Suprapubic skin (tissue), 4 donors: ENCODE measurements at regions not wholly inside any gene's neighbourhood (a gene's known extent, or its start where the extent isn't known, plus 50 kb on each side); places are given as distances from the start of the nearest gene placed in this dataset.

Experiments used
- EP300 ChIP-seq: sonication (generic); formaldehyde crosslinking; IDR thresholded peaks from one replicate; pipeline ENCODE4 v1.6.1; 2017; ENCODE audit warnings: antibody characterized with exemption
- POLR2A ChIP-seq, 2 donors: fragments of 450-650 bp; IDR thresholded peaks; one replicate each; pipeline ENCODE4 v1.6.1; 2017; ENCODE audit warnings: antibody characterized with exemption in 2 of 2, mild to moderate bottlenecking in 2 of 2, moderate library complexity in 2 of 2
- POLR2AphosphoS5 ChIP-seq, 3 donors: sonication (generic); formaldehyde crosslinking; IDR thresholded peaks; one replicate each; pipeline ENCODE4 v1.6.1; 2017; ENCODE audit warnings: antibody characterized with exemption in 3 of 3
- TF ChIP-seq, protein P1 (sequence below), 2 donors: fragments of 200-600 bp in 1 of 2; fragments of 450-650 bp in 1 of 2; sonication (generic) in 1 of 2; IDR thresholded peaks; one replicate each; pipeline ENCODE4 v1.5.1; 2016 to 2019; ENCODE audit warnings: antibody characterized with exemption in 2 of 2, mild to moderate bottlenecking in 1 of 2, moderate library complexity in 1 of 2

DNA sequence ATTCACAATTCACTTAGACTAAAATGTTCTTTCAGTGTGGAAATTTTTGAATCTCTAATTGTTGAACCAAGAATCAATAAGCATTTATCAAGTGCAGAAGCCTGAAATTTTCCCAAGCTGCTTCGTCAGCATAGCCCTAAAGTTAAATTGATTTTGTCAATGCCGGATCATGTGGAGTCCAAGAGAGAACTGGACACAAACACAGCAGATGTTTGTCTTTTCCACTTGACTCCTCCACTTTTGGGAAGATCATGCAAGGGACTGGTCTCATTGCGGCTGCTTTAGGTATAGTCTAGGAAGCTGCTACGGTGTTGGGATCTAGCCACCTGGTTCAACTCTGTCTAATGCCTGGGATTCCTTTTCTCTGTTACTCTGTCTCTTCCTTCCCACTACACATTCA, 95.7 kb downstream of the CYB561 start:
- TF ChIP-seq, protein P1, sequence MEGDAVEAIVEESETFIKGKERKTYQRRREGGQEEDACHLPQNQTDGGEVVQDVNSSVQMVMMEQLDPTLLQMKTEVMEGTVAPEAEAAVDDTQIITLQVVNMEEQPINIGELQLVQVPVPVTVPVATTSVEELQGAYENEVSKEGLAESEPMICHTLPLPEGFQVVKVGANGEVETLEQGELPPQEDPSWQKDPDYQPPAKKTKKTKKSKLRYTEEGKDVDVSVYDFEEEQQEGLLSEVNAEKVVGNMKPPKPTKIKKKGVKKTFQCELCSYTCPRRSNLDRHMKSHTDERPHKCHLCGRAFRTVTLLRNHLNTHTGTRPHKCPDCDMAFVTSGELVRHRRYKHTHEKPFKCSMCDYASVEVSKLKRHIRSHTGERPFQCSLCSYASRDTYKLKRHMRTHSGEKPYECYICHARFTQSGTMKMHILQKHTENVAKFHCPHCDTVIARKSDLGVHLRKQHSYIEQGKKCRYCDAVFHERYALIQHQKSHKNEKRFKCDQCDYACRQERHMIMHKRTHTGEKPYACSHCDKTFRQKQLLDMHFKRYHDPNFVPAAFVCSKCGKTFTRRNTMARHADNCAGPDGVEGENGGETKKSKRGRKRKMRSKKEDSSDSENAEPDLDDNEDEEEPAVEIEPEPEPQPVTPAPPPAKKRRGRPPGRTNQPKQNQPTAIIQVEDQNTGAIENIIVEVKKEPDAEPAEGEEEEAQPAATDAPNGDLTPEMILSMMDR (IDR thresholded peaks at IDR 0.05), result no peak
- TF ChIP-seq POLR2AphosphoS5 (IDR thresholded peaks at IDR 0.05) (no peak), POLR2A (IDR thresholded peaks at IDR 0.05) (no peak), EP300 (no peak)
